GM18861 (cell line): ENCODE measurements at regions not wholly inside any gene's neighbourhood (a gene's known extent, or its start where the extent isn't known, plus 50 kb on each side); places are given as distances from the start of the nearest gene placed in this dataset.

ENCODE experiments used
- ATAC-seq: cut with Tn5 transposase; IDR thresholded peaks from one replicate; pipeline ENCODE4 v1.9.1; 2021; ENCODE audit not compliant: unreplicated experiment

- ATAC-seq: no peak
Measured at GRCh38 chr3:194768586-194768985, 82.9 kb downstream of the FAM43A start.

- peak; percentile 88 for ATAC-seq
Measured at GRCh38 chr3:194769020-194769643, 83.4 kb downstream of the FAM43A start.

GRCh38 chr3:194772241-194773000, 86.7 kb downstream of the FAM43A start:
- ATAC-seq: no peak

DNA sequence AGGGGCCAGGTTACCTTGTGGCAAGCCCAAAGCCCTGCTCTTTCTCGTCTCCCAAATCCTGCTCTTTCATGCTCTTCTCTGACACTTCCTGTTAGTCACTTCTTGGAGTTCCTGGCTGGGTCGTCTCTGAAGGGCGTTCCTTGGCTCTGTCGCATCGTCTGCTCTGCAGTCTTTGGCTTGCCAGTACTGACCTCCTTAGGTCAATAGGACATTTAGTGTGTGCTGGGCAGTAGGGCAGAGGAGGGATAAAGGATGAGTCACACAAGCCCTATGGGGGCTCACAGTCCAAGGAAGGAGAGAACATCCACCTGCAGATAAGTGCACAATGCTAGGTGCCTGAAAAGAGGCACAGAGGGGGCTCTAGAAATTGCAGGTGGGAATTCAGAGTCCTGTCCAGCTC, 87.5 kb downstream of the FAM43A start:
- no peak for ATAC-seq

- no peak for ATAC-seq
Measured at GRCh38 chr3:194773771-194774455, 88.2 kb downstream of the FAM43A start.

GRCh38 chr3:194775266-194775665, 89.6 kb downstream of the FAM43A start:
- ATAC-seq: no peak

DNA sequence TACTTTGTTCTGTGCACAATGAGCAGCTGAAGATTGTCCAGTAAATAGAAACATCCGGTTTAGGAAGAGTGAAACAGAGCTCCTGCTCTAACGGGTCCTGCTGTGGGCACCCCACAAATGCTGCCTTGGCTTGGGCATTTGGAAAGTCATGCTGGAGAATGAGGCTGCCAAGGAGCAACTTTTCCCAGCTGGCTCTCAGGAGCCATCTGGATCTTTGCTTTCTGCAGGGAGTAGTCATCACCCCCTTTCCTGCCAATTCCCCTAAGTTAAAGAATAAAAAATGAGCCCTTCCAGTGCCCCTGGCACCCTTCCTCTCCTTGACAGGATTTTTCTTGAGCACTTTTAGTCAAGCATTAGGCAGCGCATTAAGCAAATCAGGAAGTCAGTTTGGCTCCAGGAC, 90.0 kb downstream of the FAM43A start:
- no peak for ATAC-seq

DNA sequence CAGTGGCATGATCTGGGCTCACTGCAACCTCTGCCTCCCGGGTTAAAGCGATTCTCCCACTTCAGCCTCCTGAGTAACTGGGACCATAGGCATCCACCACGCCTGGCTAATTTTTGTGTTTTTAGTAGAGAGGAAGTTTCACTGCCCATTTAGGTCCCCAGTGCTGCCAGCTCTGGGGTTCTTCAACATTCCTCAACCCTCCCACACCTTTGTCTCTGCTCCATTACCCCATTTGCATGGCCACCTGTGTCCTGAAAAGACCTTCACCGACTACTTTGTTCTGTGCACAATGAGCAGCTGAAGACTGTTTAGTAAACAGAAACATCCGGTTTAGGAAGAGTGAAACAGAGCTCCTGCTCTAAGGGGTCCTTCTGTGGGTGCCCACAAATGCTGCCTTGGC, 92.0 kb downstream of the FAM43A start:
- no peak for ATAC-seq

GRCh38 chr3:194779729-194780224, 94.1 kb downstream of the FAM43A start:
- no peak for ATAC-seq

DNA sequence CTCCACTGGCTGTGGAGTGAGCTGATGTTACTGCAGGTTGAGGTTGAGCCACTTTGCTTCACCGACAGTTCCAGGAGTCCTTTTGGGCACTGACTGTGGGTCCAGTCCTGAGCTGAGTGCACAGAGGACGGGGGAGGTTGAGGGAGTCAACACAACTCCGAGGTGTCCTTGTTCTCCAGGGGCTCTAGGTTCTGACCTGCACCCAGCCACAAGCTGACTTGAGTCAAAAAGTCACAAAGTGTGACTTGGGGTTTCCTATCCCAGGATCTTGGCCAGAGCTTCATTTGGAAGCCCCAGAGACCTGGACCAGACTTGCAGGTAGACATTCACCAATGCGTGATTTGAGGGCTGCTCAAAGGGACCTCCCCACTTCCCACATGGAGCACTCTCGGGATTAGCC, 95.0 kb downstream of the FAM43A start:
- ATAC-seq: no peak

DNA sequence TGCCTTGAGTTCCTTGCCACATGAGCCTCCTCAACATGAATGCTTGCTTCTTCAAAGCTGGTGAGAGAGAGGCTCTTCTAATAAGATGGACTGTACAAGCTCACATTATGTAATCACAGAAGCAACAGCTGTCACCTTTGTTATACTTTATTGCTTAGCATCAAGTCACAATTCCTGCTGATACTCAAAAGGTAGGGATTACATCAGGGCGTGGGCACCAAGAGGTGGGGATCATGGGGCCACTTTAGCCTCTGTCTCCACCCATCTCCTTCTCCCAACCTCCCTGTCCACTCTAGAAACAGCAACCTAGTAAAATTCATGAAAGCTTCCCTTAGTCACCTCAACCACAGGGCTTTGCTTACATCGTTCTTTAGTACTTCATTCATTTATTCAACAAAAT, 95.9 kb downstream of the FAM43A start:
- ATAC-seq: no peak

DNA sequence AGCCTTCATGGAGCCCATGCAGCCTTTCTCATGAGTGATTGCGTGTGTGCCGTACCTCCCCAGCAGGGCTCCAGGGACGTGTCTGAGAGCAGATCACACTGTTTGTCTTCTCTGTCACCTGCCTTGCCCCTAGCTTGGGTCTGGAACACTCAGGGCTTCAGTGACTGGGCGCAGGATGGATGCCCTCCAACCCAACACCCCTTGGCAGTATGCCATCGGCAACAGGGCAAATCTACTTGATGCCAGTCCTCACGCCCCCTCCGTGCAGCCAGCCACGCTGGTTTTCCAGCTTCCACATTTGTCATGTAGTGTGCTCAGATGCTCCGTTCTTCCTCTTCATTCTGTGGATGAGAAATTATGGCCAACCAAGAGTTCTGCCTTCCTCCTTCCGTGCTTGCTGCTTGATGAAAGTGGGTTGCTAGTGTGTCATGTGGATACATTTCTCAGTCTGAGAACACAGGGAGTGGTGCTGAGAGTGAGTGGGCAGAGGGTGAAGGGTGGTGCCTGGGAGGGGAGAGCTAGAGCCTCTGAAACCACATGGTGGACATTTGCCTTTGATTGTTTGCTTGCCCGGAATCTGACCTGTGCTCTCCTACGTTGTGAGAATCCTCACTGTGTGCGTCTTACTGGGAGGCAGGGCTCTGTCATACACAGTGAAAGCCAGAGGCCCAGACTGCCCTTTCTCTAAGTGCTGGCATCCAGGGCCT, 97.2 kb downstream of the FAM43A start:
- no peak for ATAC-seq

DNA sequence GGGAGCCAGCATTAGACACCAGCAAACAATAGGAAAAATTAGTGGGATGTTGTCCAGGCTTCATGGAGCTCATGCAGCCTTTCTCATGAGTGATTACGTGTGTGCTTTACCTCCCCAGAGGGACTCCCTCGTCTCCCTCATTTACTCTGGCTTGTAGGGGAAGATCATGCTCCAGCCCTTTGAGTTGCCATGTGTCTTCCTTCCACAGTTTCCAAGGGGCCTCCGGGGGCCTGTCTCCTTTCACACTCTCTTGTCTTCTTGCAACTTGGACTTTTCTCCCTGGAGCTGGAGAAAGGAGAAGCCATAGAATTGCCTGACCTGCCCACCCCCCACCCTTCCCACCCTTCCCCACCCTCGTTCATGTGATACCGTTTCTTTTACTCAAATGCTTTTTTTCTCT, 98.7 kb downstream of the FAM43A start:
- ATAC-seq: no peak

- ATAC-seq: no peak
Measured at GRCh38 chr3:194785315-194785714, 99.6 kb downstream of the FAM43A start.

GRCh38 chr3:194787072-194787471, 101.4 kb downstream of the FAM43A start:
- ATAC-seq: no peak

DNA sequence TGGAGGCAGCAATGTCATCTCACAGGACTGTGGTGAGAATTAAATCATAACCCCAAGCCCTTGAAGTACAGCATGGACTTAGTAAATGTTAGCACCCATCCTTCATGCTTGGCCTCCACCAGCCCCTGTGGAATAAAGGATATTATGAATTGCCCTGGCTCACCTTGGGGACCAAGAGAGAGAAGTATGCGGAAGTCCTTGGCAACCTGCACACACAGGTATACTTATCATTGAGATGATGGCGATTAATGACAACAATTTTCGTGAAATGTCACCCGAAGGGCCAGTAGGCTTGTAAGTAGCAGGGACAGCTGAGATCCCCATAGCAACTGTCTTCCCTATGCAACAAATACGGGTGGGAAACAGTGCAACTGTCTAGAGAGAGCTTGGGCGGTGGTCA, 102.0 kb downstream of the FAM43A start:
- ATAC-seq: no peak

DNA sequence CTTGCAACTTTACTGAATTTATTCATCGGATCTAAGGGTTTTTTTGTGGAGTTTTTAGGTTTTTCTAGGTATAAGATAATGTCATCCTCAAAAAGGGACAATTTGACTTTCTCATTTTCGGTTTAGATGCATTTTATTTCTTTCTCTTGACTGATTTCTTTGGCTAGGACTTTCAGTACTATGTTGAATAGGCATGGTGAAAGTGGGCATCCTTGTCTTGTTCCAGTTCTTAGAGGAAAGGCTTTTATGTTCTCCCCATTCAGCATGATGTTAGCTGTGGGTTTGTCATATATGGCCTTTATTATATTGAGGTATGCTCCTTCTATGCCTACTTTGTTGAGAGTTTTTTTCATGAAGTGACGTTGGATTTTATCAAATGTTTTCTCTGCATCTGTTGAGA, 106.7 kb downstream of the FAM43A start:
- ATAC-seq: no peak

GRCh38 chr3:194797555-194798250, 112.0 kb downstream of the FAM43A start:
- ATAC-seq: no peak

DNA sequence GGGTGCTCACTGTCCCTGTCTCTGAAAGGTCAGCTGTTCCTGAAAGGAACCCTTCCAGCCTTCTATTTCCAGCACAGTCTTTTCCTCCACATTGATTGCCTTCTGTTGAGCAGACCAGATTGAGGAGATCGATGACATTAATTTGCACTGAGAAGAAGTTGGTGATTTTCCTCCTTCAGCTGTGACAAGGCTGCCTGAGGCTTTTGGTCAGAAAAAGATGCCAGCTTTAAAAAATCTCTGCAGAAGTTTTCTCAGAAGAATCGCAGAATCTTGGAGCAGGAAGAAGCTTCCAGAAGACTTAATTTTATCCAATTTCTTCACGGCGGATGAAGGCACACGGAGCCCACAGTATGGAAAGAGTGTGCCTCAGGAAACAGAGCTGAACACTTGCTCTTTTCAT, 112.8 kb downstream of the FAM43A start:
- no peak for ATAC-seq

DNA sequence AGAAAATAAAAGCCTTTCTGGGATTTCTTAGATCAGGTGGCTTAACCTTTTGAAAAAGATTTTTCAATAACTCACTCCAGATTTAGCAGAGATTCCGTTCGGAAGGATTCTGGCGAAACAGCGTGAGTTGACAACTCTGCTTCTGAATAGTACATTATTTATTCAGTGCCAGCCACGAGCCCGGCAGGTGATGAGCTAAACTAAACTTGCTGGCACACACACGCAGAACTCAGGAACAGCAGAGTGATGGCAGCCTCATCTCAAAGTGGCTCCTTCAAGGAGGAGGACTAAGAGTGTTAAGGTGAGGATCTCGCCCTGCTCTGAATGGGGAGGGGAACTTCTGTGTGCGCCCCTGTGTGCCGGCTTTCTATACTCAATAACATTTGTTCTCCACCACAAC, 114.3 kb downstream of the FAM43A start:
- no peak for ATAC-seq
